NOMO-1 treated with DMSO at 0.1 percent for 48 hours (cell line): ENCODE measurements at regions not wholly inside any gene's neighbourhood (a gene's known extent, or its start where the extent isn't known, plus 50 kb on each side); places are given as distances from the start of the nearest gene placed in this dataset.
"Not testable (repeated sequence)": the region's sequence is repeated elsewhere in the genome, so short reads cannot be mapped to it uniquely, and the experiment has no call there.

Experiments
- DNase-seq: peaks from one replicate; lab custom pipeline; 2025; ENCODE audit not compliant: unreplicated experiment; lab: John Stamatoyannopoulos, UW

GRCh38 chr16:64260631-64261401, 861.0 kb downstream of the CDH11 start:
- DNase-seq: not testable (repeated sequence)

GRCh38 chr16:64254443-64255367, 867.2 kb downstream of the CDH11 start:
- no peak for DNase-seq

- no peak for DNase-seq
These were observed 868.3 kb downstream of the CDH11 start for GRCh38 chr16:64253525-64253924.

- no peak for DNase-seq
These were observed 868.8 kb downstream of the CDH11 start for GRCh38 chr16:64253096-64253495.

- DNase-seq: no peak
These were observed 870.1 kb downstream of the CDH11 start for GRCh38 chr16:64251742-64252141.

GRCh38 chr16:64250866-64251265, 871.0 kb downstream of the CDH11 start:
- DNase-seq: no peak

- no peak for DNase-seq
These were observed 879.4 kb downstream of the CDH11 start for GRCh38 chr16:64242492-64242891.

GRCh38 chr16:64240586-64240985, 881.3 kb downstream of the CDH11 start:
- no peak for DNase-seq

- DNase-seq: no peak
These were observed 883.3 kb downstream of the CDH11 start for GRCh38 chr16:64238571-64238970.

GRCh38 chr16:64236316-64236715, 885.5 kb downstream of the CDH11 start:
- no peak for DNase-seq

GRCh38 chr16:64234200-64234599, 887.7 kb downstream of the CDH11 start:
- DNase-seq: no peak

- DNase-seq: no peak
These were observed 896.2 kb downstream of the CDH11 start for GRCh38 chr16:64225696-64226095.

GRCh38 chr16:64225036-64225435, 896.8 kb downstream of the CDH11 start:
- DNase-seq: no peak

GRCh38 chr16:64217789-64218535, 903.9 kb downstream of the CDH11 start:
- no peak for DNase-seq

- DNase-seq: no peak
These were observed 906.1 kb downstream of the CDH11 start for GRCh38 chr16:64215730-64216129.

GRCh38 chr16:64211331-64211730, 910.5 kb downstream of the CDH11 start:
- DNase-seq: no peak

- no peak for DNase-seq
These were observed 915.0 kb downstream of the CDH11 start for GRCh38 chr16:64206862-64207261.

- DNase-seq: no peak
These were observed 918.7 kb downstream of the CDH11 start for GRCh38 chr16:64203126-64203525.

GRCh38 chr16:64202571-64202970, 919.3 kb downstream of the CDH11 start:
- DNase-seq: no peak

GRCh38 chr16:64196444-64196843, 925.4 kb downstream of the CDH11 start:
- no peak for DNase-seq

- DNase-seq: no peak
These were observed 935.9 kb downstream of the CDH11 start for GRCh38 chr16:64185954-64186353.
